ENCODE measurements at regions not wholly inside any gene's neighbourhood (a gene's known extent, or its start where the extent isn't known, plus 50 kb on each side); places are given as distances from the start of the nearest gene placed in this dataset.

- no peaks in the 10 kb centered on the region for H3K9me3 ChIP-seq (ENCODE audit: low read length)
- no peaks in the 10 kb centered on the region for H4K20me1 ChIP-seq (ENCODE audit: insufficient read depth)
- no peak overlapping the region for H3K4me2 ChIP-seq (ENCODE audit: low read length)
- peaks cover 5% of the 10 kb centered on the region for H3K27me3 ChIP-seq (ENCODE audit: insufficient read depth, low read depth, low read length)
- H3K4me3 ChIP-seq (ENCODE audit: low read length), result no peak overlapping the region
- H3K9ac ChIP-seq (ENCODE audit: low read length), result no peak overlapping the region
- no peaks in the 10 kb centered on the region for H3K36me3 ChIP-seq (ENCODE audit: insufficient read depth, low read length)
- H3K27ac ChIP-seq (ENCODE audit: low read length), result no peak overlapping the region
- TF ChIP-seq POLR2AphosphoS5 (IDR thresholded peaks at IDR 0.05) (no peak), REST (IDR thresholded peaks at IDR 0.05; ENCODE audit: borderline replicate concordance) (no peak), MXI1 (conservative IDR thresholded peaks at IDR 0.05; ENCODE audit: poor library complexity, severe bottlenecking) (no peak), EP300 (conservative IDR thresholded peaks at IDR 0.05; ENCODE audit: poor library complexity, severe bottlenecking) (no peak), EZH2 (IDR thresholded peaks at IDR 0.05; ENCODE audit: borderline replicate concordance, insufficient read depth, low read length, poor library complexity, severe bottlenecking) (no peak), CTCF (IDR thresholded peaks at IDR 0.05; ENCODE audit: poor library complexity, severe bottlenecking) (no peak), SMC3 (conservative IDR thresholded peaks at IDR 0.05; ENCODE audit: poor library complexity) (no peak), TAF1 (IDR thresholded peaks at IDR 0.05; ENCODE audit: low read depth) (no peak), RAD21 (conservative IDR thresholded peaks at IDR 0.05) (no peak)
- no peak overlapping the region for H2AFZ ChIP-seq (ENCODE audit: low read depth, low read length)
- no peaks in the 10 kb centered on the region for H3K79me2 ChIP-seq (replicated peaks; ENCODE audit: insufficient read depth, low read length)
- no peaks in the 10 kb centered on the region for H3K9me2 ChIP-seq (ENCODE audit: insufficient read depth, low read length)
- H3F3A ChIP-seq (ENCODE audit: insufficient read depth, low read length, poor library complexity, severe bottlenecking), result no peaks in the 10 kb centered on the region
Observed at GRCh38 chr5:63164838-63165535, 586.4 kb downstream of the LRRC70 start.

GRCh38 chr5:63164339-63164738, 585.7 kb downstream of the LRRC70 start:
- Histone ChIP-seq H3K27ac (ENCODE audit: low read length) (no peak overlapping the region), H2AFZ (ENCODE audit: low read depth, low read length) (no peak overlapping the region), H3K4me3 (ENCODE audit: low read length) (no peak overlapping the region), H3K27me3 (ENCODE audit: insufficient read depth, low read depth, low read length) (peaks cover 5% of the 10 kb centered on the region), H3K4me2 (ENCODE audit: low read length) (no peak overlapping the region), H3K9me3 (ENCODE audit: low read length) (no peaks in the 10 kb centered on the region), H3K9ac (ENCODE audit: low read length) (no peak overlapping the region), H3K79me2 (replicated peaks; ENCODE audit: insufficient read depth, low read length) (no peaks in the 10 kb centered on the region), H3K9me2 (ENCODE audit: insufficient read depth, low read length) (no peaks in the 10 kb centered on the region), H3F3A (ENCODE audit: insufficient read depth, low read length, poor library complexity, severe bottlenecking) (no peaks in the 10 kb centered on the region), H3K36me3 (ENCODE audit: insufficient read depth, low read length) (no peaks in the 10 kb centered on the region), H4K20me1 (ENCODE audit: insufficient read depth) (no peaks in the 10 kb centered on the region)
- TF ChIP-seq TAF1 (IDR thresholded peaks at IDR 0.05; ENCODE audit: low read depth), result no peak
- no peak for TF ChIP-seq REST (IDR thresholded peaks at IDR 0.05; ENCODE audit: borderline replicate concordance)
- no peak for TF ChIP-seq POLR2AphosphoS5 (IDR thresholded peaks at IDR 0.05)
- TF ChIP-seq MXI1 (conservative IDR thresholded peaks at IDR 0.05; ENCODE audit: poor library complexity, severe bottlenecking), result no peak
- no peak for TF ChIP-seq EP300 (conservative IDR thresholded peaks at IDR 0.05; ENCODE audit: poor library complexity, severe bottlenecking)
